GM12891 (cell line): ENCODE measurements at regions not wholly inside any gene's neighbourhood (a gene's known extent, or its start where the extent isn't known, plus 50 kb on each side); places are given as distances from the start of the nearest gene placed in this dataset.

Experiments used
- PAX5 ChIP-seq: IDR thresholded peaks from 2 replicates; pipeline ENCODE4 v1.6.1; 2011; ENCODE audit warnings: low read length, moderate library complexity, mild to moderate bottlenecking; ENCODE audit not compliant: insufficient read depth, severe bottlenecking
- POLR2A ChIP-seq: IDR thresholded peaks from 2 replicates; pipeline ENCODE4 v1.6.1; 2011; ENCODE audit warnings: low read depth, low read length, control low read depth
- POLR2AphosphoS5 ChIP-seq: IDR thresholded peaks from 2 replicates; pipeline ENCODE4 v1.6.1; 2011; ENCODE audit warnings: low read depth, low read length, control low read depth
- TAF1 ChIP-seq: IDR thresholded peaks from 2 replicates; pipeline ENCODE4 v1.6.1; 2011; ENCODE audit warnings: low read depth, low read length, control low read depth

DNA sequence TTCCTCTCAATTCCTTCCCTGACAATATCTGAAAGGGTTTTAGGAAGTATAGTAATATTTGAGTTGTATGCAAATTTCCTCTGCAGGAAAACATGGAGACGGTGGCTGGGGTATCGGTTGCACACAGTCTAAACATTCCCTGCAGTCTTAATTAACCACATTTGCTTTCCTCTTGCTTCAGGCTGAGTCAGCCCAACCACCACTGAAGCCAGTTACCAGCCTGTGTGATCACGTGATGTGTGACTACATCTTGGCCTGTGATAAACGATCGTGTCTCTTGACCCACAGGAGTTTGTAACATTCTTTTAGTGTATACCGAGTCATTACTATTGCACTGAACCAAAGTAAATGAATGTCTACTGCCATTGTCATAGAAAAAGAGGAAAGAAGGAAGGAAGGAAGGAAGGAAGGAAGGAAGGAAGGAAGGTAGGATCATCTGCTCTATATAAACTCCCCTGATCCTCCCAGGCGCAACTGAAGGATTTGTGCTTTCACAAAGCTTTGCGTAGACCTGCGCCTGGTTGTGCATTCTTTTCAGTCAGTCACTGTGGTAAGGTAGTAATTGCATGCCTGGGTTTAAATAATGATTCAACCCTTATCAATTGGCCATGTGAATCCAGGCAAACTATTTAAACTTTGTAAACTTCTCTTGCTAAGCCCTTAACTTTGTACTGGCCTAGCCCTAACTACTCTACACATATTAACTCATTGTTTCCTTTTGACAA lies 280.6 kb upstream of the SALL1 start:
- no peak for TF ChIP-seq POLR2A
- TF ChIP-seq POLR2AphosphoS5 = no peak
- no peak for TF ChIP-seq PAX5
- no peak for TF ChIP-seq TAF1
